ENCODE measurements at regions not wholly inside any gene's neighbourhood (a gene's known extent, or its start where the extent isn't known, plus 50 kb on each side); places are given as distances from the start of the nearest gene placed in this dataset.
"Not testable (repeated sequence)": the region's sequence is repeated elsewhere in the genome, so short reads cannot be mapped to it uniquely, and the experiment has no call there.

DNA sequence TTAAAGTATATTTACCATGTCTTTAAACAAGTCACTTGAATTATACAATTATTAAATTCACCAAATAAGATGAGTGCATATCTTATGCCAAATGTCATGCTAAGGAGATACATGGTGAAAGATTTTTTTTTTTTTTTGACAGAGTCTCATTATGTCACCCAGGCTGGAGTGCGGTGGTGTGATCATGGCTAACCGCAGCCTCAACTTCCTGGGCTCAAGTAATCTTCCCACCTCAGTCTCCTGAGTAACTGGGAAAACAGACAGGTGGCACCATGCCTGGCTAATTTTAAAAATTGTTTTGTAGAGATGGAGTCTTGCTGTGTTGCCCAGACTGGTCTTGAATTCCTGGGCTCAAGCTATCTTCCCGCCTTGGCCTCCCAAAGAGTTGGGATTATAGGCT is 149.0 kb upstream of the GOT2 start:
- DNase-seq = no peak

DNA sequence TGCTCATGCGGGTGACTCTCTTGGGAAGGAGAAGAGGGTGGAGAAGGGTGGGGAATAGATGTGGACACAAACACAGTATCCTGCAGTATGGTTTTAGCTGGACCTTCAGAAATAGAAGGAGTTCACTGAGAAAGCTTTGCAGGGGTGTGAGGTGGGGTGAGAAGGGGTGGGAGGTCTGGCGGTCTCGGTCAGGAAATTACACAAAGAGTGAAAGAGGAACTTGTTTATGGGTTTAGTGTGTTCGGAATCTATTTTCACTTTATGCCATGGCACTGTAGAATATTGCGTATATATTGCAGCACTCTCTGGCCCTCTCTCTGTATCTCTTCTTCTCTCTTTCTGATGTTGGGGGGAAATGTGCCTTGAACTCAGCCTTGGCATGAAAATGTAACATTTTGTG is 148.2 kb upstream of the GOT2 start:
- DNase-seq = no peak

DNA sequence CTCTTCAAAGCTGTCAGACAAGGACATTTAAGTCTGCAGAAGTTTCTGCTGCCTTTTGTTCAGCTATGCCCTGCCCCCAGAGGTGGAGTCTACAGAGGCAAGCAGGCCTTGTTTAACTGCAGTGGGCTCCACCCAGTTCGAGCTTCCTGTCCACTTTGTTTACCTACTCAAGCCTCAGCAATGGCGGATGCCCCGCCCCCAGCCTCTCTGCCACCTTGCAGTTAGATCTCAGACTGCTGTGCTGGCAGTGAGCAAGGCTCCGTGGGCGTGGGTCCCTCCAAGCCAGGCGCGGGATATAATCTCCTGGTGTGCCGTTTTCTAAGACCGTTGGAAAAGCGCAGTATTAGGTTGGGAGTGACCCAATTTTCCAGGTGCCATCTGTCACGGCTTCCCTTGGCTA is 144.5 kb upstream of the GOT2 start:
- not testable (repeated sequence) for DNase-seq

DNA sequence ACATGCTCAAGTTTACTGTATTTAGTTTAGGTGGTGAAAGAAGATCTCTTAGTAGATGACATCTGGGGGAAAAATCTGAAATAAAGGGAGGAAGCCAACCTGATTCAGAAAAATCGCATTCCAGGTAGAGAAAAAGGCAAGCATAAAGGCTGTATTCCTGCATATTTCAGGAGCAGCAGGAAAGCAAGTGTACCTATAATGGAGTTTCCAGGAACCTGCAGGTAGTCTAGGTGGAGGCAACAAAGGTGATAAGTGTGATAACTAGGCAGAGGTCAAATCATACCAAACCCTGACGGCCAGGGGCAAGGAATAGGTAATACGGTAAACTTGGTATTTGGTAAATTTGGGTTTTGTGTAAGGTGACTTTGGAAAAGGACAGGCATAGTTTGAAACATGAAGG is 132.8 kb upstream of the GOT2 start:
- DNase-seq = no peak

DNA sequence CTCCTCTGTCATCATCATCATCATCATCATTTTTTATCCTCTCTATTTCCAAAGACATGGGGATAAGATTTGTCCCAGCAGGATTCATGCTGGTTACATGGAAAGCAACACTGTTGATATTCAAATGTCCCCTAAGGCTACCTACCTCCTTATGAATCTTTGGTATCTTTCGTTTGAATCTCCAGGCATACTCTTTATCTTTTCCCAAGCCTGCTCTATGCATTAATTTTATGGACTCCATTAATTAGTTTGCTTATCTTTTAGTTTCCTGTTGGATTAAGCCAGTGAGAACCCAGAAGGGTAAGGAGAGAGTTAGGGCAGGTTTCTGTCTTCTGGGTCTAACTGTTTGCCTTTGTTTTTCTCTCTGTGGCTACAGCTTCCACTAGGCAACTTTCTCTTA is 129.6 kb upstream of the GOT2 start:
- no peak for DNase-seq

DNA sequence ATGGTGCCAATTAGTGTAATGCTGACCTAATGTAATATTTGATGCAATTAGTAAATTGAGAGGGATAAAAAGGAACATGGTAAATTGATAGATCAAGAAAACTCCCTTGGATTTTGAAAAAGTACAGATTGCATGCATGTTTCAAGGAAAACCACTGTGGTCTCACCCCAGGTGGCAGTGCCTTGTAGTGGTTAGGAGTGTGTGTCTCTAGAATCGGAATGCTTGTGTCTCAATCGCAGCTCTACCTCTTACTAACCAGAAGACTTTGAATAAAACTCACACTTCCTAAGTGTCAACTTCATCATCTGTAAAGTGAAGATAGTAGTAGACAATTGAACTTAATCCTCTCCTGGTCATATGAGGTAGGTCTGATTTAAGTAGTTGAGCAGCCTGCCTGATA is 128.9 kb upstream of the GOT2 start:
- no peak for DNase-seq

DNA sequence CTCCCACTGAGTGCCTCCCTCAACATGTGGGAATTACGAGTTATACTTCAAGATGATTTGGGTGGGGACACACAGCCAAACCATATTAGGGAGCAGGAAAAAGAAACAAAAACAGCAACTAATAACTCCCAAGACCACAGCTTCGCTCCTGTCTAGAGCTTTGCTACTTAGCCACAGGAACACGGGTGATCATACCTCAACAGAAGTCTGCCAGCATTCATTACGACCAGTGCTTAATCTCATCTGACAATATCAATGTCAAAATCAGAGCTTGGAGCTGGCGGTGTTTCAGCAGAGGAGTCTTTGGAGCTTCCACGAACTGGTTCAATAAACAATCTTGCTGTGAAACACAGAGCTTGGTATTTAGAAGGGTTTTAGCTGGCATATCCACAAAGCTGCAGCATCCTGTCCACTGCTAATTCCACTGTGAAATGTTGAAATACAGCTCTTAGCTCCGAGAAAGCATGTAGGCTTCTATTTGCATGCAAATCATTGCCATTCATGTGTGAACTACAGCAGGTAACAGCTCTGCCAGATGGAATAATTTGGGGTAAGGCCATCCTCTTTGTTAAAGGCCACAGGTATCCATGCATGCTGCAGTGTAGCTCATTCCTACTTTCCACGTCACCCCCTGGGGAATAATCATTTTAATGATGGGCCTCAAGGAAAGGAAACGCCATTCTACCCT is 128.4 kb upstream of the GOT2 start:
- DNase-seq = no peak

DNA sequence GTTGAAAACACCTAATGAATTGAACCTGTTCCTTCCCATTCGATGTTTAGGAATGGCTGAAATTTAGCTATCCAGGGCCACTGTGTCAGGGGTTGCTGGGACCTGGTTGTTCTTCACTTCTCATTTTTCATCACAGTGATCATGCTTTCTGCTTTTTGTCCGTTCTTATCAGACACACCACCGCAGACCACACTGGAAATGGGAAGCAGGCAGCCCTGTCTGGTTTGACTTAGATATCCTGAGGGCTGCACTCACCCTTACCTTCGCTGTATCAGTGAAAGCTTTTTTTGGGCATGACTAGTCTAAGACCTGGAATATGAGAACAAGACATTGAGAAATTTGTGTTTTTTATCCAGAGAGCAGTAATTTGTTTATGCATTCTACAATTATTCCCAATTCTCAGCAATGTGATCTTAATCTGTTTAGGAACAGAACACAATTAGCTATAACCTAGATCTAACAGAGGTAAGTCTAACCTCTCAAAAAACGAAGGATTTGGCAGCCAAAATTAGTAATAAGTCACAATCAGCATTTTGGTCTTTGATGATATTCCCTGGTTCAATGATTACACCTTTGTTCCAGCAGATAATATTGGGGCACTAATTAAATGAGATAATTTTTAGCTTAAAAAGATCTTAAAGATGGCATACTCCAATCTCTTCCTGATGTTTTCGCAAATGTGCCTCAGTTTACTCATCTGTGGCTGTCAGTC is 126.0 kb upstream of the GOT2 start:
- no peak for DNase-seq

DNA sequence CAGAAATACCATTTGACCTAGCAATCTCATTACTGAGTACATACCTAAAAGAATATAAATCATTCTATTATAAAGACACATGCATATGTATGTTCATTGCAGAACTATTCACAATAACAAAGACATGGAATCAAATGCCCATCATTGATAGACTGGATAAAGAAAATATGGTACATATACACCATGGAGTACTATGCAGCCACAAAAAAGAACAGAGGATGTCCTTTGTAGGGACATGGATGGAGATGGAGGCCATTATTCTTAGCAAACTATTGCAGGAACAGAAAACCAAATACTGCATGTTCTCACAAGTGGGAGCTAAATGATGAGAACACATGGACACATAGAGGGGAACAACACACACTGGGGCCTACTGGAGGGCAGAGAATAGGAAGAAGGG is 124.5 kb upstream of the GOT2 start:
- not testable (repeated sequence) for DNase-seq

DNA sequence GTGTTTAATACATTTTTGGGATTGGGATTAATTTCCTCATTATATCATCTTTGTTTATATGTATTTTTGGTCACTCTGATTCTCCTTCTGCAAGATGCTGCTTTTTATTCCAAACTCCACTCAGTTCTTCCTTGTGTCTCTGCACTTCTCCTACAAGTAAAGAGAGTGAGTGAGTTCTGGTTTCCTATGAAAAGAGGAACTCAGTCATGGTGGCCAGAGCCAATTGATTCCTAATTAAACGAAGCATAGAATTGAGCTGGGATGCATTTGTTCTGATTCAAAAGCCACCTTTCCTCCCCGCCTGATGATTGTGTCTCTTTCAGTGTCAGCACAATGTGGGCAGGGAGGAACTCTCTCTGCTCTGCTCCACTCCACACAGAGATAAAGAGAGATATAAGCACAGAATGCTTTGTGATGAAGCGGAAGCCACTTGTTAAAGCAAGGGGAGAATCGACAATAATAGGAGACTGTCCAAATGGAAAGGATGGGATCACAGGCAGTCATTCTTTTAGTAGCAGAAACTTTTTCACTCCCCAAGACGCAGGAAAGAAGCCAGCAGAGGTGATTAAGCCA is 121.3 kb upstream of the GOT2 start:
- no peak for DNase-seq

DNA sequence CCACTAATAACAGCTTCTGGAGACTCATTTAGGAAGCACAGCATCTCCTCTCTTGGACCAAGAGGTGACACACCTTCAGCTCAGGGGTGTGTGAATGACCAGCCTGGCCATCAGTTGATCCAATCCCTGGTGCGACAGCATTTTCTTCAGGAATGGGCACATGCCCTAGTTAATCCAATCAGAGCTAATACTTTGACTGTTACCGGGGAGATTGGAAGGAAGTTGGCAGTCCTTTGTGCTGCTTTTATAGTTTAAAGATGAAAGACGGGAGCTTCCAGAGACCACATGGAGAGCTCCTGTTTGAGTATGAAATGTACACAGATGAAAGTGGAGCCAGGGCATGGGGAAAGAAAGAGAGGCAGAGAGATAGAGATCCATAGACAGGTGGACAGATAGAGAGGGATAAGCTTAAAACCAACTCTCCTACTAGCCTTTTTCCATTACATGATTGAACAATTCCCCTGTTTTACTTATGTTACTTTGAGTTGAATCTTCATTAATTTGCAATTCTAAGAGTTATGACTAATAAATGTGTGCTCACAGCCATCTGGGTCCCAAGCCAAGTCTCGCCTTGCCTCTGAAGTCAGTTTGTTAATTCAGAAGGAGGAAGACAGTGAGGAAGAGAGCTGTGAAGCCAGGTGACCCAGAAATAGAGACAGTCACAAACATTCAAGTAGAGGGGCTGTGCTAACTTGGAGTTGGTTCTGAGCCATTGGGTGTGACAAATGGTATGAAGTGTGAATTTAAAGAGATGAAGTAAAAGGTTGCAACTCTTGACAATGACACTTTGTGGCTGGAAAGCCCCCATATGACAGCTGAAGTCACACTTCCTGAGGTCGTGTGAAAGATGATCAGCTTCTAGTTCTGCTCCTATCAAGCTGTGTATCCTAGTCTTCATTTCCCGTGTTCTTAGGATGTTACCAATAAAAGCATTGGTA is 120.0 kb upstream of the GOT2 start:
- no peak for DNase-seq

DNA sequence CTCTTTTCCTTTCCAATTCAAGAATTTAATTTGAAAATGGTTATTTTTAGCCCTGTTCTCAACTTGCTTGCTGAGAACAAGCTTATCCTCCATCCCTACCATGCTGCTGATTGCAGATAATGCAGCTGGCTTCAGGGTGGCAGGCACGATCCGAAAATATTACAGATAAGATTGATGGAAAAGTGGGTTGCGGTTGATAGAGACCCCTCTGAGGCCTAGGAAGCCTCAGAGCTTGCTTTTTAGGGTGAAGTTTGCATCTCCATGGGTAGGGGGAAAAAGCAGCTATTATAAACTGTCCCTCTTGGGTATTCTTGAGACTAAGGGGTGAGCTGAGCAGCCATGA is 116.5 kb upstream of the GOT2 start:
- DNase-seq = no peak

DNA sequence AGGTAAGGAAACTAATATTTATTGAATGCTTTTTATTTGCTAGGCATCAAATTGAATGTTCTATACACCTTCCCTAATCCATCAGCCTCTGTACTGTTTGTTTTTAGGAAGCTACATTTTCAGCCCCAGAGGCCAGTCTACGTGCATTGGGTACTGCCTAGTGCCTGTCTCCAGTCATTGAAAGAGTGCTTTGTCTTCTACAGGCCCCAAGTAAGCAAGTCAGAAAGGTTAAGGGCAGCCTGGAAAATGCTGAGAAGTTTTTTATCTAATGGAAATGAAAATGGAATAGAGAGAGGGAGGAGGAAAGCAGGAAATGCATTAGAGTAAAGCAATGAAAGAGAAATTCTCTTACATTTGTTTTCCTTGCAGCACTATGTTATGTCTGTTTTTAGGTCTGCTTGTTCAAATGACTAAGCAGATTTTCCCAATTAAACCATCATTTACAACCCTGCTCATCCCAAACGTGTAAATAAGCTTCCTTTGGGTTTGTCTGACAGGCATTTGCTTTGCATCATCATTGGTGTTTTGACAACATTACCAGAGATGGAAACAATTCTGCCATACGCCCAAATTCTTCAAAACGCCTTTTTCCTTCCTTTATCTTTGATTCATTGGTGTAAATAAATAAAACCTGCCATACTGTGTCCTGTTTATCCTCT is 116.0 kb upstream of the GOT2 start:
- no peak for DNase-seq

DNA sequence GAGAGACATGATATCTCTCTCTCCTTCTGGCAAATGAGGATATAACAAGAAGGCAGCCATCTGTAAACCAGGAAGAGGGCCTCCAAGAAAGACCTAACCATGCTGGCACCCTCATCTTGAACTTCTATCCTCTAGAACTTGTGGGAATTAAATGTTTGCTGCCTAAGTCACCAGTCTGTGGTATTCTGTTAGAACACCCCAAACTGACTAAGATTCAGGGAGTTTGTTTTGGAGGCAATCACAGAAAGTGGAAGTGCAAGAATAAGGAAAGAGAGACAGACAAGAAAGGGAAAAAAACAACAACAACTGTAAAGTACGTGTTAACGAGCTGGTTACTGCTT is 114.5 kb upstream of the GOT2 start:
- DNase-seq = no peak

DNA sequence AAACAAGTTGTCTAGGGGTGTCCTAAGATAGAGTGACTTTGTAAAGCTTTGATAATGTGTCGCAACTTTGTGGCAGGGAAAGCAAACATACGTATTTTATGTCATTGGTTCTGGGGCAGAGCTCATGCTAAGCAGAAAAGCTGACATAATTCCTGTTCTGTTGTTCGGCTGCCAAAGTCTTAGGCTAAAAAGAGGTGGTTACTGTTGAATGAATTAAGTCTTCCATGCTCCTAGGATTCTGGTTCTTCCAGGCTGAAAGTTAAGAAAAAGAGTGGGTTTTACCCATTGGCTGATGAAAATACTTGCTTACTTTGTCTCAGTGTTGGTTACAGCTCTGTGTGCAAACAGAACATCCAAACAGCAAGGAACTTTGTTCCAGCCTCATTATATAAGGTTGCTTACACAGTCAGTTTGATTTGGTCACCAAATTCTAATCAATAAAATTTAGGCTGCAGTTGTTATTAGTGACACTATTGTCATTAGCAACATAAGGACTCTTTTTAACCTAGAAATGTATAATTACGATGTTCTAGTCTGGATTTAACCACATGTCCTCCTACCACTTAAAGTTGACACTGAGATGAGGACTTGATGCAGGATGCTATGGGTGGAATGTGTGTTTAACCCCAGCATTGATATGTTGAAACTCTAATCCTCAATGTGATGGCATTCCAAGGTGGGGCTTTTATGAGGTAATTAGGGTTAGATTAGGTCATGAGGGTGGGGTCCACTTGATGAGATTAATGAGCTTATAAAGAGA is 114.0 kb upstream of the GOT2 start:
- no peak for DNase-seq

DNA sequence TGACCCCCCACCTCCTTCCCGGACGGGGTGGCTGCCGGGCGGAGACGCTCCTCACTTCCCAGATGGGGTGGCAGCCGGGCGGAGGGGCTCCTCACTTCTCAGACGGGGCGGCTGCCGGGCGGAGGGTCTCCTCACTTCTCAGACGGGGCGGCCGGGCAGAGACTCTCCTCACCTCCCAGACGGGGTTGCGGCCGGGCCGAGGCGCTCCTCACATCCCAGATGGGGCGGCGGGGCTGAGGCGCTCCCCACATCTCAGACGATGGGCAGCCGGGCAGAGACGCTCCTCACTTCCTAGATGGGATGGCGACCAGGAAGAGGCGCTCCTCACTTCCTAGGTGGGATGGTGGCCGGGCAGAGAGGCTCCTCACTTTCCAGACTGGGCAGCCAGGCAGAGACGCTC is 112.1 kb upstream of the GOT2 start:
- not testable (repeated sequence) for DNase-seq

DNA sequence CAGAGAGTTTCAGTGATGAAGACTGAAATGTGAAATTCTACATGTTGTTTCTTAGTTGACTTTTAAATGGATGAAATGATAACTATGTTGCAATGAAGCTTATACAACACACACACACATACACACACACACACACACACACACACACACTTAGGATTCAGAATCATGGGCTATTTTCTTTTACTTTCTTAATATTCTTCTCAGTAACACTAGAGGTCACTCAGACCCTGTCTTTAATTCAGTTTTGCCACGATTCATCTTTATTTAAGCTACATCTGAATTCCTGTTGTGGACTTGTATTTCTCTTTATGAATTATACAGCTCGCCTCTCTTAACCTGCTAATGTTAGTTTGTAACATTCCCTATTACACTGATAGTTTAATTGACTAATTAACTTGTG is 109.6 kb upstream of the GOT2 start:
- no peak for DNase-seq

DNA sequence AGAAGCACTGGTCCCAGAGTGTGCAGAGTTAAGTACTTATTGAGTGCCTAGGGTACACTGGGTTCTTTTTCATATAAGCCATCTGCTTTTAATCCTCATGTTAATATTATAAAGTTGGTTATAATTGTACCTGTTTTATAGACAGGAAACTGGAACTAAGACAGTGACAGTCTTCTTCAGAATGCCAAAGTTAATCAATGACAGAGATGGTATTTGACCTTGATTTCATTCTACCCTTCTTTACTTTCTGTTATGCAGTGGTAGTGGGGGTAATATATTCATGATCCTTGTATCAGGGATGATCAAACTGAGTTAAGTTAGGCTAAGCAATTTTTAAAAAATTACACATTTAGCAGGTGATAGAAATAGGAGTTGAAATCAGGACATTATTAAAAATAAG is 108.6 kb upstream of the GOT2 start:
- no peak for DNase-seq

DNA sequence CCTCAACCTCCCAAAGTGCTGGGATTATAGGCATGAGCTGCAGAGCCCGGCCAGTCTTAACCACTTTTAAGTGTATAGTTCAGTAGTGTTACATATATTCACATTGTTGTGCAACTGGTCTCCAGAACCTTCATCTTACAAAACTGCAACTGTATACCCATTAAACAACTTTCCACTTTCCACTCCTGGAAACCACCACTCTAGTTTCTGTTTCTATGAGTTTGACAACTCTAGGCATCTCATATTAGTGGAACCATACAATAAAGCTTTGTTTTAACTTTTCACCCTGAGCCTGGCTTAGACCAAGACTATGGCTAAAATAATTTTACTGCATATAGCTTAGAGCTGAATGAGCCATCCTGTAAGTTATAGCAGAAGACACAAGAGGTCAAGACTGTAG is 108.0 kb upstream of the GOT2 start:
- DNase-seq = no peak

DNA sequence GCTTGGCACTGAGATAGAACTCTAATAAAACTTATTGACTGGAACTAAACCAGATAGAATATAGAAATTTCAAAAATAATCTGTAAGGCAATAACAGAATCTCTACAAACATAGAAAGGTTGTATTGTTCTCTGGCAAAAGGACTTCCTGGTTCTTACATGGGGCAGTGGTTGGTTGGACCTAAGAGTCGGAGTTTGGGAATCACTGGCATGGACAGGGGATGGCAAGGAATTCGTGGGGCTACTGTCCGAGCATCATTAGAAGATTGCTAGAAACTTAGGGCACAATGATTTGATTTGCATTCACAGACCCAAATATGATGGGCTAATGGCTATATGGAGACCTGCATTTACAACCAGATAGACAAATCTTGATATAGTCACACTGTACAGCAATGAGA is 103.8 kb upstream of the GOT2 start:
- DNase-seq = no peak

DNA sequence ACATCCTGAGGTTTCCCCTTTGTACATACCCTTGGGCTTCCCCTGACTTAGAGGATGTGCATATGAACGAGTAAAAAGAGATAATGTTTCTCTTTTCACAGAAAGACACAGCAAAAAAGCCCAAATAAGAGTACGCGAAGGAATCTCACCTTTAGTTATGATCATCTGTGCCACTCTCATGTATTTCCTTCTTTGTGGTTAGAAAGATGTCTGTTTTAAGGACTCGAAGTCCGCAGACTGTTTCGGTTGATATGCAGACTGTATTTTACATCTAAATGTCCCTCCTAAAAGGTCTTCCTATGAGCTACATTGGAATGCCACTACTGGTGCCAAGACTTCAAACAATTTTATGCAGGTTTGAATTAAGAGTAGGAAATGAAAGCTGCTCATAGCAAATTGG is 102.3 kb upstream of the GOT2 start:
- DNase-seq = no peak

DNA sequence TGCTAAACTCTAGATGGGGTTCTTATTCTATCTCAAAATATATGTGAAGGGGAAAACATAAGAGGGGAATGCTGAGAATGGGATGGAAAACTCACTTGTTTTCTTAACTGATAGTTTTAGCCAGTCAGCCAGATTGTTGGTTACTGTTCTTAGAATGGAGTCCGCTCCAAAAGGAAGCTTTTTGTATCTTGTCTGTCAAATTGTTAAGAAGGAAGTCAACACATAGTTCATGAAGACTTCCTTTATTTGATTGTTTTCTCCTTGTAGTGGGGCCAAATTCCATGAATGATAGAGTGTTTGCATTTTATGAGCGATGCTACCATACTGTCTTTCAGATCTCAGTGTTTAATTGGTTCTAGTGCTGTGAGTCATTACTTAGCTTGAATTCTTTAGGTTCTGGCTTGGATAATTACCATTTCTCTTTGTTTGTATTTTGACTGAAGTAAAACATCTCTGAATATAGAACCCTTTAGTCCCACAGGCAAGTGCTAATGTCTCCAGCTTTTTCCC is 98.3 kb upstream of the GOT2 start:
- DNase-seq = no peak
